ENCODE measurements at regions not wholly inside any gene's neighbourhood (a gene's known extent, or its start where the extent isn't known, plus 50 kb on each side); places are given as distances from the start of the nearest gene placed in this dataset.

DNA sequence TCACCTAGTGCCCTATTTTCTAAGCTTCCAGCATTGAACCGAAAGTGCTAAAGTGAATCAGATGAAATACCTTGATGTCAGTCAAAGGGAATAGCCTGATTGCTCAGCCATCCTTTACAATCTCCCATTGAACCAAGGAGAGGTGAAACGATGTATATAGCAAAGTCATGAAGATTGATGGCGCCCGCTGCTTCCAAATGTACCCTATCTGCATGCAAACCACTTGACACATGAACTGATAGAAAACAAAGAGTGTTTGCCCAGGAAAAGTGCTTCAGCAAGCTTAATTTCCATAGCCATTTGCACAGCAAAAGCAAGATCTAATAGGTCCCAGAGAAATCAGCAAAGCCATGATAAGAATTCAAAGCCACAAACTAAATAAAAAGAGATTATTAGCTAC, 624.9 kb upstream of the PCDH9 start:
- Histone ChIP-seq H3K4me3 (no peak overlapping the region), H3K27ac (no peak overlapping the region), H3K9me3 (peaks cover 0 to 6% (median 0%) of the 10 kb centered on the region in 12 donors), H3K27me3 (no peaks in the 10 kb centered on the region), H3K4me1 (no peaks in the 10 kb centered on the region), H3K36me3 (no peaks in the 10 kb centered on the region)
- no peak for ATAC-seq
- 43 to 53% (median 52%) methylated on average over 4 of the region's 4 CpGs for WGBS, 4 donors
- intact Hi-C loops (cut with DNase I): no loop called here
- no peak for DNase-seq
- no peak for TF ChIP-seq POLR2A (IDR thresholded peaks at IDR 0.05)
- TF ChIP-seq, protein P1, sequence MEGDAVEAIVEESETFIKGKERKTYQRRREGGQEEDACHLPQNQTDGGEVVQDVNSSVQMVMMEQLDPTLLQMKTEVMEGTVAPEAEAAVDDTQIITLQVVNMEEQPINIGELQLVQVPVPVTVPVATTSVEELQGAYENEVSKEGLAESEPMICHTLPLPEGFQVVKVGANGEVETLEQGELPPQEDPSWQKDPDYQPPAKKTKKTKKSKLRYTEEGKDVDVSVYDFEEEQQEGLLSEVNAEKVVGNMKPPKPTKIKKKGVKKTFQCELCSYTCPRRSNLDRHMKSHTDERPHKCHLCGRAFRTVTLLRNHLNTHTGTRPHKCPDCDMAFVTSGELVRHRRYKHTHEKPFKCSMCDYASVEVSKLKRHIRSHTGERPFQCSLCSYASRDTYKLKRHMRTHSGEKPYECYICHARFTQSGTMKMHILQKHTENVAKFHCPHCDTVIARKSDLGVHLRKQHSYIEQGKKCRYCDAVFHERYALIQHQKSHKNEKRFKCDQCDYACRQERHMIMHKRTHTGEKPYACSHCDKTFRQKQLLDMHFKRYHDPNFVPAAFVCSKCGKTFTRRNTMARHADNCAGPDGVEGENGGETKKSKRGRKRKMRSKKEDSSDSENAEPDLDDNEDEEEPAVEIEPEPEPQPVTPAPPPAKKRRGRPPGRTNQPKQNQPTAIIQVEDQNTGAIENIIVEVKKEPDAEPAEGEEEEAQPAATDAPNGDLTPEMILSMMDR (IDR thresholded peaks at IDR 0.05): no peak

DNA sequence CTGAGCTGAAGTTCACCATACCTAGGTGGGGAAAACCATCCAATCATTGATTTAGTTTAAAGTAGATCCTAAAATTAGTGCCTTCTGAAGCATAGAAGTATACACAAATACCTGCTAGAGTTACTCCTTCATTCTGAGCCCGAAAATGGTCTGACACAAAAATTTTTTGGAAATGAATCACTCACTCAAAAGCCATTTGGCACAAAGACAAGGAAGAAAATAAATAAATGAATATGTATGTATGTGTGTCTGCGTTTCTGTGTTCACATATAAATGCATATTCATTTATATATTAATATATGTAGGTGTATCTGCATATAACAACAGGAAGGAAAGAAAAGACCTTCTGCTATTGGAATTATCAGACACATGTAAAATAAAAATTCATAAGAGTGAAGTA, 614.4 kb upstream of the PCDH9 start:
- Histone ChIP-seq H3K27ac (no peak overlapping the region), H3K9me3 (peaks cover 0 to 6% (median 0%) of the 10 kb centered on the region in 12 donors), H3K36me3 (no peaks in the 10 kb centered on the region), H3K4me3 (no peak overlapping the region), H3K4me1 (no peaks in the 10 kb centered on the region), H3K27me3 (no peaks in the 10 kb centered on the region)
- intact Hi-C loops (cut with DNase I): no loop called here
- DNase-seq: no peak
- 62 to 77% (median 70%) methylated on average over 2 of the region's 2 CpGs for WGBS, 4 donors
- TF ChIP-seq POLR2A (IDR thresholded peaks at IDR 0.05): no peak
- TF ChIP-seq, protein P1 (IDR thresholded peaks at IDR 0.05): no peak
- no peak for ATAC-seq

DNA sequence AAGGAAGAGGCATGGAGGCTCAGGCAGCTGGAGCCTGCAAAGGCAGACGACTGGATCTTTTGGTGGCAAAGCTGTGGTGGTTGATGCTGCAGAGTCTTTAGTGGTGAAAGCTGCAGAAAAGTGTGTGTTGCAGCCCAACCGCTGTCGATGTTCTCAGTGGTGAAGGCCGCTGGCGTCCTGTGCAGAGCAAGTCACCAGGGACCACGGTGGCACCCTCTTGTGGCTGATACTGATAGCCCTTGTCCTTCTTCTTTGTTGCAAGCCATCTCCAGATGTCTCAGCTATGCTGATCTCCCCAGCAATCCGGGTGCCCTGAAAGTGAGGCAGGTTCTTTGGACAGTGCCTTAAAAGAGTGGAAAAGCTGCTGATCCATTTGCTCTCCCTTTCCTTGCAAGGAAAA, 610.9 kb upstream of the PCDH9 start:
- TF ChIP-seq POLR2A (IDR thresholded peaks at IDR 0.05): no peak
- TF ChIP-seq, protein P1 (IDR thresholded peaks at IDR 0.05): no peak
- Histone ChIP-seq H3K36me3 (no peaks in the 10 kb centered on the region), H3K27ac (no peak overlapping the region), H3K4me1 (no peaks in the 10 kb centered on the region), H3K27me3 (no peaks in the 10 kb centered on the region), H3K4me3 (no peak overlapping the region), H3K9me3 (peaks cover 0 to 3% (median 0%) of the 10 kb centered on the region in 12 donors)
- ATAC-seq (no peak), DNase-seq (no peak)
- 65 to 80% (median 78%) methylated on average over 7 of the region's 7 CpGs for WGBS, 4 donors
- intact Hi-C loops (cut with DNase I): no loop called here

DNA sequence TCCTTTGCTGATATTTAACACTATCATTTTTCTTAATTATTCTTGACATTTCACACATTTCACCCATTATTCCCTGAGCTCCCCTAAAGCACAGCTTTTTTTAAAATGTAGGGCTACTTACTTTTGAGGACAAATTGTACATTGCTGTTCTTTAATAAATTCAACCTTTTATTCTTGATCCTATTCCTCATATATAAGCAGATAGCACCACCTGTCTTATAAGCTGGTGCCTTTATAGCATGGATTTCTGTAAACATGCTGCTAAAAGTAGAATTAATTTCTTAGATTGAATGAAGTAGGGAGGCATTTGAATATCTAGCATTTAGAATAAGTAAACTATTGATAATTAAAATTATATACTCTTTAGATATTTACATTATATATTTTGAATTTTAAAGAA, 603.4 kb upstream of the PCDH9 start:
- no peaks in the 10 kb centered on the region for H3K4me1 ChIP-seq
- intact Hi-C loops (cut with DNase I): loop anchor here in 1 of 10 donors (5.0 kb wide), 1 partner anchor 396 kb away; no protein-coding TSS in a partner anchor
- peaks cover 0 to 14% (median 0%) of the 10 kb centered on the region in 12 donors for H3K9me3 ChIP-seq
- TF ChIP-seq, protein P1 (IDR thresholded peaks at IDR 0.05): no peak
- TF ChIP-seq POLR2A (IDR thresholded peaks at IDR 0.05): no peak
- H3K27me3 ChIP-seq: no peaks in the 10 kb centered on the region
- no peak for ATAC-seq
- no peak overlapping the region for H3K27ac ChIP-seq
- H3K4me3 ChIP-seq: no peak overlapping the region
- H3K36me3 ChIP-seq: no peaks in the 10 kb centered on the region
- DNase-seq: no peak

All from heart left ventricle (tissue), 16 donors.